Kidney (tissue), 13 donors: ENCODE measurements at regions not wholly inside any gene's neighbourhood (a gene's known extent, or its start where the extent isn't known, plus 50 kb on each side); places are given as distances from the start of the nearest gene placed in this dataset.

Experiments
- DNase-seq, 5 donors: peaks; one replicate each; pipeline ENCODE4 v3.0.0-alpha.2; 2013 to 2020
- FAIRE-seq: peaks from 2 replicates; lab custom pipeline; 2012; peaks lifted over from hg19 to GRCh38; lab: Jason Lieb, UNC
- H3K27ac ChIP-seq, 2 donors: one replicate each; pipeline ENCODE4 v1.7.0; 2013; ENCODE audit warnings: low read depth in 2 of 2, low read length in 2 of 2, inconsistent platforms in 1 of 2
- H3K27me3 ChIP-seq: one replicate; pipeline ENCODE4 v1.7.1; 2013; ENCODE audit warnings: low read length, inconsistent platforms; ENCODE audit not compliant: control insufficient read depth, insufficient read depth
- H3K36me3 ChIP-seq, 3 donors: one replicate each; pipeline versions ENCODE4 v1.7.0 to v1.7.1; 2013; ENCODE audit warnings: low read length in 3 of 3, control low read depth in 1 of 3, inconsistent platforms in 1 of 3; ENCODE audit not compliant: insufficient read depth in 3 of 3, control insufficient read depth in 2 of 3
- H3K4me1 ChIP-seq, 3 donors: one replicate each; pipeline versions ENCODE4 v1.7.0 to v1.7.1; 2013; ENCODE audit warnings: low read length in 3 of 3, inconsistent platforms in 1 of 3, low read depth in 1 of 3; ENCODE audit not compliant: control insufficient read depth in 2 of 3, insufficient read depth in 2 of 3
- H3K4me3 ChIP-seq, 3 donors: one replicate each; pipeline versions ENCODE4 v1.7.0 to v1.8.1; 2013; ENCODE audit warnings: low read length in 3 of 3, control low read depth in 1 of 3, inconsistent platforms in 1 of 3
- H3K9ac ChIP-seq, 3 donors: one replicate each; pipeline versions ENCODE4 v1.7.0 to v1.7.1; 2013; ENCODE audit warnings: low read length in 3 of 3, control low read depth in 1 of 3, inconsistent platforms in 1 of 3
- H3K9me3 ChIP-seq, 3 donors: one replicate each; pipeline versions ENCODE4 v1.7.0 to v1.7.1; 2013; ENCODE audit warnings: low read length in 3 of 3, control low read depth in 1 of 3, inconsistent platforms in 1 of 3; ENCODE audit not compliant: control insufficient read depth in 2 of 3, insufficient read depth in 1 of 3
- CTCF ChIP-seq: IDR thresholded peaks from 3 replicates; pipeline ENCODE4 v1.5.1; 2012; ENCODE audit warnings: mild to moderate bottlenecking, moderate library complexity, borderline replicate concordance; ENCODE audit not compliant: insufficient read depth; ENCODE audit errors: extremely low read depth
- intact Hi-C: fragments of 100-400 bp; cut with DNase I; formaldehyde crosslinking; loops from one replicate; pipeline ENCODE4 v1.11.1; 2022
- donor health status: control.
- donor health status: control.
- donor health status: control.
- donor health status: control.
- donor health status: control.
- donor health status: DM: yes; HTN: yes; CAD: no.
- donor health status: Normal renal cell carcinoma (clear cell type).

GRCh38 chr18:77859634-77860033 lies 610.0 kb downstream of the GALR1 start:
- DNase-seq (no peak), FAIRE-seq (no peak)
- no peak overlapping the region for H3K4me3 ChIP-seq
- H3K36me3 ChIP-seq: no peaks in the 10 kb centered on the region
- intact Hi-C loops: no loop called here
- no peaks in the 10 kb centered on the region for H3K27me3 ChIP-seq
- TF ChIP-seq CTCF: no peak
- no peak overlapping the region for H3K27ac ChIP-seq
- H3K9me3 ChIP-seq: no peaks in the 10 kb centered on the region
- H3K4me1 ChIP-seq: no peaks in the 10 kb centered on the region
- no peak overlapping the region for H3K9ac ChIP-seq

- DNase-seq (no peak), FAIRE-seq (no peak)
- H3K9ac ChIP-seq: no peak overlapping the region
- H3K36me3 ChIP-seq: no peaks in the 10 kb centered on the region
- no peaks in the 10 kb centered on the region for H3K4me1 ChIP-seq
- no peaks in the 10 kb centered on the region for H3K9me3 ChIP-seq
- H3K27me3 ChIP-seq: no peaks in the 10 kb centered on the region
- H3K4me3 ChIP-seq: no peak overlapping the region
- no peak for TF ChIP-seq CTCF
- intact Hi-C loops: no loop called here
- no peak overlapping the region for H3K27ac ChIP-seq
Measured at GRCh38 chr18:77862066-77862757, 612.6 kb downstream of the GALR1 start.

GRCh38 chr18:77865853-77866252 lies 616.2 kb downstream of the GALR1 start:
- no peaks in the 10 kb centered on the region for H3K36me3 ChIP-seq
- H3K27ac ChIP-seq: no peak overlapping the region
- H3K4me3 ChIP-seq: no peak overlapping the region
- DNase-seq (peak in 1 of 5 donors; percentile 57), FAIRE-seq (no peak)
- intact Hi-C loops: no loop called here
- H3K9me3 ChIP-seq: no peaks in the 10 kb centered on the region
- no peaks in the 10 kb centered on the region for H3K27me3 ChIP-seq
- H3K9ac ChIP-seq: no peak overlapping the region
- H3K4me1 ChIP-seq: peaks cover 0 to 3% (median 0%) of the 10 kb centered on the region in 3 donors
- TF ChIP-seq CTCF: no peak

GRCh38 chr18:77866351-77866750 lies 616.7 kb downstream of the GALR1 start:
- TF ChIP-seq CTCF: no peak
- peak in 3 of 5 donors; percentile 29 to 72 (median 64) for DNase-seq
- FAIRE-seq: no peak

More at GRCh38 chr18:77866351-77866750, 616.7 kb downstream of the GALR1 start:
- Histone ChIP-seq H3K9ac (no peak overlapping the region), H3K36me3 (no peaks in the 10 kb centered on the region), H3K27ac (no peak overlapping the region), H3K4me3 (no peak overlapping the region), H3K9me3 (no peaks in the 10 kb centered on the region), H3K4me1 (peaks cover 0 to 4% (median 0%) of the 10 kb centered on the region in 3 donors), H3K27me3 (no peaks in the 10 kb centered on the region)
- intact Hi-C loops: no loop called here
